Ecto neural progenitor cell (in vitro differentiated cells): ENCODE measurements at regions not wholly inside any gene's neighbourhood (a gene's known extent, or its start where the extent isn't known, plus 50 kb on each side); places are given as distances from the start of the nearest gene placed in this dataset.

Source experiments
- DNase-seq: peaks from one replicate; pipeline ENCODE4 v3.0.0-alpha.2; 2018; ENCODE audit warnings: low spot score

DNA sequence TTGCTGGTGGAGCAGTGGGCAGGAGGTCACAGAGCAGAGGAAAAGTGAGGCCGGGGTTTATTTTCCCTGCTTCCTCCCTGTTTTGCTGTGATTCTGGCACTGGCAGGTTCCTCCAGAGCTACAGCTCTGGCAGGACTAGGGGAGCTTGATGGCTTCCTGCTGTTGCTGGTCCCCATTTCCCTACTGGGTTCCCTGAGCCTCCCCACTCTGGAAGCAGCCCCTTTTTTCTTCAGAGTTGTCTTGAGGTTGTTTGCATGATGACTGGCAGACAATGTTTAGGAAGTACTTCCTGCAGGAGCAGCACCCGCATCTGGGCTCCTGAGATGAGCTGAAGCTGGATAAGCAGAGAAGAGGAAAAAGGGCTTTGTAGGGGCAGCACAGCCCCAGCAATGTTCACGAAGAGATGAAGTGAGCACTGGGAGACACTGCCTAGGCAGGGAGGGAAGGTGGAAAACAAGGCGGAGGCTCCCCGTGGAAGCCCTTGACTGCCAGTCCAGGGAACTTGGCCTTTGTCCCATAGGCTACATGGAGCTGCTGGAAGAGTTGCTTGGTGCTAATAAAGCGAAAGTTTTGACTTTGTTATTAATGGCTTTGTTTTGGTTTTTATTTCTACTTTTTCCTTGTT lies 126.9 kb downstream of the SLC38A6 start:
- DNase-seq: no peak

DNA sequence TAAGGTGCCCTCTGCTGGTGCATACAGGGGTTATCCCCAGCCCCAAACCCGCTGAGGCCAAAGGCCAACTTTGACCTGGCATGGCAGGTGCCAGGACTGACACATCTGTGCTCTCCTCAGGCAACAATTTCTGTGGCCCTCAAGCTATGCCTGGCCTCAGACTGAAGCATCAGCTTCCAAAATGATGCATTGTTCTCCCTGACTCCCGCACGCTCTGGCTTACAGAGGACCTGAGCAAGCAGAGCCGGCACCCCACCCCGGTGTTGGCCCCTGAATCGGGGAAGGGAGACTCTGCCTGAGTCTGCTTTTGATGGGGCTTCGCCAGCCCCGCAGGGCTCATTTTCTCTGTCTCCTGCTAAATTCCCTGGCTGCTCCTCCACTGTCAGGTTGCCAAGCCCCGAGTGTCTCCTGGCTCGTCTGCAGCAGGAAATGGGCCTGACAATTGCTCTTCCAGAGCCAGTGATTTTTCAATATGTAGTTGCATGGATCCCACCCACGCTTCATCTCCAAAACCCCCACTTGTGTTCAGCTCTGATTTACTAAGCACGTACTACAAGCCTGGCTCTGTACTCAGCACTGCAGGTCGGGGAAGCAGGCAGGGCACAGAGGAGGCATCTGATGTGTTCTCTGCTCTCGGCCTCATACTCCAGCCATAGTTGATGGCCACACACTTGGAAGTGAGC lies 126.1 kb downstream of the SLC38A6 start:
- DNase-seq: peak; percentile 43

DNA sequence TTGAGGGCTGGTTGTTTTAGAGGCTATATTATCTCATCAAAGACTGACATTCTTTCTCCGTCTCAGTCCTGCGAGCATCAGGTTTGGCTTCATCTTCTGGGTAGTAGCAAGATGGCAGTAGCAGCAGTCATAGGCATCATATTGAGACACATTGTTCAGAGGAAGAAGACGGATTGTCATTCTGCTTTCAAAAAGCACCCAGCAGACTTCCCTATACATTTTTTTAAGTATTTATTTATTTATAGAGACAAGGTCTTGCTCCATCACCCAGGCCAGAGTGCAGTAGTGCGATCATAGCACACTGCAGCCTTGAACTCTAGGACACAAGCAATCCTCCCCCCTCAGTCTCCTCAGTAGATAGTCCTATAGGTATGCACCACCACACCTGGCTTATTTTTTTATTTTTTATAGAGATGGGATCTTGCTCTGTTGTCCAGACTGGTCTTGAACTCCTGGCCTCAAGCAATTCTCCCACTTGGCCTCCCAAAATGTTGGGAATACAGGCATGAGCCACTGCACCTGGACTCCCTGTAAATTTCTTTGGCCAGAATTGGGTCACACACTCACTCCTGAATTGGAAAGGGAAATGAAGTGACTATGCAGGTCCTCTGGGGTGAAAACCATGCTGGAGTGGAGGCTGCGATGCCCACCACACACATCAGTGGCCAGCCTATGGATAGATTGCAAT lies 125.4 kb downstream of the SLC38A6 start:
- no peak for DNase-seq

DNA sequence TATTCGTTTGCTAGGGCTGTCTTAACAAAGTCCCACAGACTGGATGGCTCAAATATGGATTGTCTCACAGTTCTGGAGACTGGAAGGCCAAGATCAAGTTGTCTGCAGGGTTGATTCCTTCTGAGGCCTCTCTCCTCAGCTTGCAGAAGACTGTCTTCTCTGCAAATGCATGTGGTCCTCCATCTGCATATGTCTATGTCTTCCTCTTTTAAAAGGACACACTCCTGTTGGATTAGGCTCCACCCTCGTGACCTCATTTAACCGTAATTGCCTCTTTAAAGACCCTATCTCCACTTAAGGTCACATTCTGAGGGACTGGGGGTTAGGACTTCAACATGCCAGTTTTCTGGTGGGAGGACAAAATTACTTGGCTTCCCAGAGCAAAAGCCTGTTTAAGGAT lies 123.3 kb downstream of the SLC38A6 start:
- no peak for DNase-seq

DNA sequence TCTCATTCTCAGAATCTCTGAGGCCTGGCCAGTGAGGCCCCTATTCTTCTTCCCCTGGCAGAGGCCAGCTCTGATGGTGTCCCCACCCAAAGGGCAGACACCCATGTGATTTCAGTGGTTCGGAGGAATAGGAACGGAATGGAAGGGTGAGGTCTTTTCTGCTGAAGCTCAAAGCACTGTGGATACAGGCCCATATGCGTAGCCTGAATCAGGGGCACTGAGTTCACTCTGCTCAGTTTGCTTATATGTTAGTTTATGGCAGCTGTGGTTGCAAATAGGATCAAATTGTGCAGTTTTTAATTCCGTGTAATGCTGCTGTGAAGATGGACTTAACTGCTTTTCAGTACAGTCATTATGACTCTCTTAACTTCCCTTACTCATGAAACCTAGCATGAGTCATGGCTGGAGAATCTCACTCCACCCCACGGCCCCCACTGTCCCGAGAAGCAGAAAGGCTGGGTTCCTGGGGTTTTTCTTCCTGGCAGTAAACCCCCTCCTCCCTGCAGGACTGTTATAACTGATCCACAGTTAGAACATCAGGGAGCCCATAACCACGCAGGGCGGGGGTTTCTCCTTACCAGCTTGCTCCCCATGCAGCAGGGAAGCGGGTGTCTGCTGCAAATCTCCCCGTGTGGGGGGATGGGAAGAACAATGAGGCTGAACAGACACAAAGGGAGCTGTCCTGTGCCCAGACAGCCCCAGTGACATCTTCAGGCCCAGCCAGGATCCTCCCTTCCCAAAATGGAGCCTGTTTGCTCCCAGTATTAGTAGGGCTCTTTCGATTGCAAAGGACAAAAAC lies 122.7 kb downstream of the SLC38A6 start:
- peak; percentile 47 for DNase-seq

DNA sequence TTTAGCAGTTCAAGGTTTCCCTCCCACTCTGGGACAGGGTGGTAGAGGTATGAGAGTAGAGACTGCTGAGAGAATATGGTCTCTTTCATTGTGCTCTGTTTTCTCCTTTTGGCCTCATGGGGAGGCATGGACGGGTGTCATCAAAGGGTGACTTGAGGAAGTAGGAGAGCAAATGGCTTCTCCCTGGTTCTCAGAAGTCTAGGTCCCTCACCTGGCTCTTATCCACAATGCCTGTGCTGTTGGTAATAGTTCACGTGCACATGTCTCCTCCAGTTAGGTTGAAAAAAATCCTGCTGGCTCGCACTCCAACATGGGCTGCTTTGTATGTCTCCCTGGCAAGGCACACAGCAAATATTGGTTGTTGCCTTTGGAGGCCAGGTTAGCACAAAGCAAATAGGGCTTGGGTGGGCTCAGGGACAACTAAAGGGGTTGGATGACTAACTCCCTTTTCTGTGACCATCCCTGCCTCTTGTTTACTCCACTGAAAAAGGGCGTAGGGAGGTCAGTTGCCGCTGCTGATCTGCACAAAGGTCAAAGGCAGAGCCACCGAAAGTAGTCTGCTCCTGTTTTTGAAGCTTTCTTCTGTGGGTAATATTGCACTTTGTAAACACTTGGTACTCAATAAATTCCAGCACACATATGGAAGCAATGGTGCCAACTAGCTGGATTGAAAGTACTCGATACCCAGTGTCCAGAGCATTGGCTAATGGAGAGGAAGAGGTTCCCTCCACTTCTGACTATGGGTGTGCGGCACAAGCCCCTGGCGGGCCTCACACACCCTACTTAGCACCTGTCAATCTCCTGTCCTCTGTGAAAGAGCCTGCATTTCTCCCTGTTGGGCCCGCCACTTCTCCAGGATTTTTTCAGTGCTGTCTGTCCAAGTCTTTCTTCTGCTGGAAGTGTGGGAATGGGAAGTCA lies 121.8 kb downstream of the SLC38A6 start:
- DNase-seq: peak; percentile 42
